H1 (cell line): ENCODE measurements at regions not wholly inside any gene's neighbourhood (a gene's known extent, or its start where the extent isn't known, plus 50 kb on each side); places are given as distances from the start of the nearest gene placed in this dataset.

Experiments used
- CHD7 ChIP-seq: fragments of 300-600 bp; sonication (generic); IDR thresholded peaks from 2 replicates; pipeline ENCODE4 v1.7.1; 2012; ENCODE audit warnings: low read length, moderate library complexity, mild to moderate bottlenecking, inconsistent platforms; ENCODE audit not compliant: insufficient replicate concordance

- no peak for TF ChIP-seq CHD7
Observed at GRCh38 chr18:2108591-2108990, 462.7 kb downstream of the METTL4 start (continued).
